HFFc6 (cell line): ENCODE measurements at regions not wholly inside any gene's neighbourhood (a gene's known extent, or its start where the extent isn't known, plus 50 kb on each side); places are given as distances from the start of the nearest gene placed in this dataset.

Experiments used
- DNase-seq: peaks from one replicate; pipeline ENCODE4 v3.0.0-alpha.2; 2018
- H3K27ac Mint-ChIP-seq: 2 replicates; pipeline ENCODE4 v1.8.0; 2020; ENCODE audit warnings: mild to moderate bottlenecking, mixed read lengths
- H3K27me3 Mint-ChIP-seq: 2 replicates; pipeline ENCODE4 v1.8.0; 2021; ENCODE audit warnings: mild to moderate bottlenecking, moderate library complexity, mixed read lengths; ENCODE audit not compliant: insufficient read depth
- H3K36me3 Mint-ChIP-seq: 2 replicates; pipeline ENCODE4 v1.8.0; 2021; ENCODE audit warnings: low read depth, mixed read lengths
- H3K4me1 Mint-ChIP-seq: 2 replicates; pipeline ENCODE4 v1.8.0; 2020; ENCODE audit warnings: low read depth, mixed read lengths
- H3K4me3 Mint-ChIP-seq: 2 replicates; pipeline ENCODE4 v1.8.0; 2020; ENCODE audit warnings: mild to moderate bottlenecking, moderate library complexity, mixed read lengths
- H3K9me3 Mint-ChIP-seq: 2 replicates; pipeline ENCODE4 v1.8.0; 2020; ENCODE audit warnings: mild to moderate bottlenecking, mixed read lengths
- TF ChIP-seq, protein P1 (sequence below): fragments of 200-600 bp; sonication (generic); IDR thresholded peaks from 2 replicates; pipeline ENCODE4 v1.5.0; 2021; ENCODE audit warnings: antibody characterized with exemption, mild to moderate bottlenecking

DNA sequence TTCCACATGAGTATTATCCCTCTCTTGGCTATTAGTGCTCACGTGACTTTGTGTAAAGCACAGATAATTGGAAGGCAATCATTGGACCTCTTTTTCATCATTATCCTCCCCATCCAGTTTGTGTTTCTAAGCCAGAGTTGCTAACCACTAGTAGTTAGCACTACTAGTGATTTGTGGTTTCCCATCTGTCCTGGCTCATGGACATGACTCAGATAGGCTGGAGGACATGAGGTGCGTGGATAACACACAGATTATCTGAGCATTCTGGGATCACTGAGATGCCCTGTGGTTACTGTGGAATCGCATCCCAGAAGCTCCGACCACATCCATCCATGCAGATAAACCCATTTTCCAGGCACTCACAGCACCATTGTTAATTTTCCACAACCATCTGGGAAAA lies 123.8 kb upstream of the NAA20 start:
- H3K4me3 Mint-ChIP-seq = no peak overlapping the region

DNA sequence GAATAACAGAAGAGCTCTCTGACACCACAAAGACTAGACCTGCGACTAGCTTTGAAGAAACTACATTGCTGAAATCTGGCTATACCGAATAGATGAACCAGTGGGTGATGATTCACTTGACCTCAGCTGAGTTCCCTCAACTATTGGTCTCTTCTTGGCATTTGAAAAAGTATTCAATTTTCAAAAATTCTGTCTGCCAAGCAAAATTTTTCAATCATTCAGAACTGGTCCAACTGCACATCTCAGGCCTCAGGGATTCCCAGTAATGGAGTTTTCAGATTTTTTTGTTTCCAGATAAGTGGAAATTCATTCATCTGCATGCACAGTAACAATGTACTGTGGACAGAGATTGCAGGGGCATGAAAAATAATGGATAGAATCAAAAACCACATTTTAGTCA lies 121.4 kb upstream of the NAA20 start:
- DNase-seq = no peak
- H3K36me3 Mint-ChIP-seq = peaks cover 60% of the 10 kb centered on the region
- H3K4me3 Mint-ChIP-seq = no peak overlapping the region
- H3K4me1 Mint-ChIP-seq = peaks cover 29% of the 10 kb centered on the region
- TF ChIP-seq, protein P1, sequence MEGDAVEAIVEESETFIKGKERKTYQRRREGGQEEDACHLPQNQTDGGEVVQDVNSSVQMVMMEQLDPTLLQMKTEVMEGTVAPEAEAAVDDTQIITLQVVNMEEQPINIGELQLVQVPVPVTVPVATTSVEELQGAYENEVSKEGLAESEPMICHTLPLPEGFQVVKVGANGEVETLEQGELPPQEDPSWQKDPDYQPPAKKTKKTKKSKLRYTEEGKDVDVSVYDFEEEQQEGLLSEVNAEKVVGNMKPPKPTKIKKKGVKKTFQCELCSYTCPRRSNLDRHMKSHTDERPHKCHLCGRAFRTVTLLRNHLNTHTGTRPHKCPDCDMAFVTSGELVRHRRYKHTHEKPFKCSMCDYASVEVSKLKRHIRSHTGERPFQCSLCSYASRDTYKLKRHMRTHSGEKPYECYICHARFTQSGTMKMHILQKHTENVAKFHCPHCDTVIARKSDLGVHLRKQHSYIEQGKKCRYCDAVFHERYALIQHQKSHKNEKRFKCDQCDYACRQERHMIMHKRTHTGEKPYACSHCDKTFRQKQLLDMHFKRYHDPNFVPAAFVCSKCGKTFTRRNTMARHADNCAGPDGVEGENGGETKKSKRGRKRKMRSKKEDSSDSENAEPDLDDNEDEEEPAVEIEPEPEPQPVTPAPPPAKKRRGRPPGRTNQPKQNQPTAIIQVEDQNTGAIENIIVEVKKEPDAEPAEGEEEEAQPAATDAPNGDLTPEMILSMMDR = no peak
- H3K27me3 Mint-ChIP-seq = no peaks in the 10 kb centered on the region
- H3K27ac Mint-ChIP-seq = no peak overlapping the region
- peaks cover 28% of the 10 kb centered on the region for H3K9me3 Mint-ChIP-seq

More for the DNA sequence above, 123.8 kb upstream of the NAA20 start:
- TF ChIP-seq, protein P1 = no peak
- peaks cover 14% of the 10 kb centered on the region for H3K9me3 Mint-ChIP-seq
- no peak overlapping the region for H3K27ac Mint-ChIP-seq
- peaks cover 53% of the 10 kb centered on the region for H3K36me3 Mint-ChIP-seq
- H3K4me1 Mint-ChIP-seq = peaks cover 53% of the 10 kb centered on the region
- no peaks in the 10 kb centered on the region for H3K27me3 Mint-ChIP-seq
- peak; percentile 18 for DNase-seq

GRCh38 chr20:19897891-19898290 lies 119.3 kb upstream of the NAA20 start:
- Mint-ChIP-seq H3K4me3 (no peak overlapping the region), H3K9me3 (peaks cover 23% of the 10 kb centered on the region), H3K27ac (no peak overlapping the region), H3K27me3 (no peaks in the 10 kb centered on the region), H3K36me3 (peaks cover 46% of the 10 kb centered on the region), H3K4me1 (peaks cover 25% of the 10 kb centered on the region)
- TF ChIP-seq, protein P1 = no peak
- no peak for DNase-seq

GRCh38 chr20:19901226-19901625 lies 115.9 kb upstream of the NAA20 start:
- H3K36me3 Mint-ChIP-seq = peaks cover 24% of the 10 kb centered on the region
- H3K4me1 Mint-ChIP-seq = peaks cover 25% of the 10 kb centered on the region
- H3K9me3 Mint-ChIP-seq = peaks cover 17% of the 10 kb centered on the region
- TF ChIP-seq, protein P1 = no peak
- no peak overlapping the region for H3K27ac Mint-ChIP-seq
- no peak for DNase-seq
- H3K27me3 Mint-ChIP-seq = no peaks in the 10 kb centered on the region
- H3K4me3 Mint-ChIP-seq = no peak overlapping the region

GRCh38 chr20:19903168-19903811 lies 113.9 kb upstream of the NAA20 start:
- Mint-ChIP-seq H3K4me3 (no peak overlapping the region), H3K27me3 (no peaks in the 10 kb centered on the region), H3K36me3 (peaks cover 15% of the 10 kb centered on the region), H3K4me1 (peaks cover 15% of the 10 kb centered on the region), H3K9me3 (peaks cover 14% of the 10 kb centered on the region), H3K27ac (no peak overlapping the region)
- TF ChIP-seq, protein P1 = no peak
- no peak for DNase-seq
